Vagina (tissue), 2 donors: ENCODE measurements at regions not wholly inside any gene's neighbourhood (a gene's known extent, or its start where the extent isn't known, plus 50 kb on each side); places are given as distances from the start of the nearest gene placed in this dataset.

ENCODE experiments used
- CTCF ChIP-seq, 3 experiments: fragments of 450-650 bp in 2 of 3; fragments of 200-600 bp in 1 of 3; sonication (generic) in 1 of 3; IDR thresholded peaks; one replicate each; pipeline ENCODE4 v1.5.1; 2017 to 2019; ENCODE audit warnings: antibody characterized with exemption in 3 of 3, mild to moderate bottlenecking in 2 of 3, moderate library complexity in 2 of 3
- POLR2A ChIP-seq, 2 donors: fragments of 450-650 bp; IDR thresholded peaks; one replicate each; pipeline ENCODE4 v1.6.1; 2017; ENCODE audit warnings: antibody characterized with exemption in 2 of 2, mild to moderate bottlenecking in 2 of 2, moderate library complexity in 2 of 2
- POLR2AphosphoS5 ChIP-seq, 2 donors: sonication (generic); formaldehyde crosslinking; IDR thresholded peaks; one replicate each; pipeline ENCODE4 v1.9.0; 2017; ENCODE audit warnings: antibody characterized with exemption in 2 of 2, mild to moderate bottlenecking in 2 of 2, low read depth in 1 of 2; ENCODE audit not compliant: insufficient read depth in 1 of 2

- TF ChIP-seq CTCF (IDR thresholded peaks at IDR 0.05) (no peak), POLR2A (IDR thresholded peaks at IDR 0.05) (no peak), POLR2AphosphoS5 (IDR thresholded peaks at IDR 0.05; ENCODE audit: insufficient read depth in 1 of 2, low read depth in 1 of 2) (no peak)
Observed at GRCh38 chr12:86435053-86435452, 178.9 kb upstream of the MGAT4C start.
